Brain microvascular endothelial cell (primary cell): ENCODE measurements at regions not wholly inside any gene's neighbourhood (a gene's known extent, or its start where the extent isn't known, plus 50 kb on each side); places are given as distances from the start of the nearest gene placed in this dataset.

Experiments used
- DNase-seq: peaks from one replicate; pipeline ENCODE4 v3.0.0-alpha.2; 2020
- H3K27ac ChIP-seq: fragments of 250-450 bp; sonication (Bioruptor Pico); 2 replicates; pipeline ENCODE4 v1.5.1; 2020; ENCODE audit warnings: mild to moderate bottlenecking, moderate library complexity
- H3K27me3 ChIP-seq: fragments of 250-450 bp; sonication (Bioruptor Pico); replicated peaks from 2 replicates; pipeline ENCODE4 v1.5.1; 2020; ENCODE audit warnings: mild to moderate bottlenecking
- H3K36me3 ChIP-seq: fragments of 250-450 bp; sonication (Bioruptor Pico); replicated peaks from 2 replicates; pipeline ENCODE4 v1.5.1; 2020; ENCODE audit warnings: mild to moderate bottlenecking
- H3K4me3 ChIP-seq: 2 replicates; pipeline ENCODE4 v1.5.1; 2011; ENCODE audit warnings: low read depth, mild to moderate bottlenecking, control low read depth, low read length, moderate library complexity
- CTCF ChIP-seq: IDR thresholded peaks from 2 replicates; pipeline ENCODE4 v1.5.1; 2011; ENCODE audit warnings: low read depth, mild to moderate bottlenecking, moderate library complexity, low read length, control low read depth, inconsistent platforms; ENCODE audit errors: missing control alignments
- in situ Hi-C: cut with HindIII; loops from 2 replicates; pipeline ENCODE4 v1.10.0; 2017; ENCODE audit warnings: low sequenced_read_pairs, low pct_ligation_motif_present

GRCh38 chr6:27672113-27672799, 199.4 kb upstream of the ZNF184 start:
- DNase-seq, result peak; percentile 93
- H3K27ac ChIP-seq, result no peak overlapping the region
- TF ChIP-seq CTCF, result no peak
- H3K4me3 ChIP-seq, result peak overlapping the region; percentile 27
- no peaks in the 10 kb centered on the region for H3K36me3 ChIP-seq
- H3K27me3 ChIP-seq, result no peaks in the 10 kb centered on the region
- in situ Hi-C loops, result no loop called here

DNA sequence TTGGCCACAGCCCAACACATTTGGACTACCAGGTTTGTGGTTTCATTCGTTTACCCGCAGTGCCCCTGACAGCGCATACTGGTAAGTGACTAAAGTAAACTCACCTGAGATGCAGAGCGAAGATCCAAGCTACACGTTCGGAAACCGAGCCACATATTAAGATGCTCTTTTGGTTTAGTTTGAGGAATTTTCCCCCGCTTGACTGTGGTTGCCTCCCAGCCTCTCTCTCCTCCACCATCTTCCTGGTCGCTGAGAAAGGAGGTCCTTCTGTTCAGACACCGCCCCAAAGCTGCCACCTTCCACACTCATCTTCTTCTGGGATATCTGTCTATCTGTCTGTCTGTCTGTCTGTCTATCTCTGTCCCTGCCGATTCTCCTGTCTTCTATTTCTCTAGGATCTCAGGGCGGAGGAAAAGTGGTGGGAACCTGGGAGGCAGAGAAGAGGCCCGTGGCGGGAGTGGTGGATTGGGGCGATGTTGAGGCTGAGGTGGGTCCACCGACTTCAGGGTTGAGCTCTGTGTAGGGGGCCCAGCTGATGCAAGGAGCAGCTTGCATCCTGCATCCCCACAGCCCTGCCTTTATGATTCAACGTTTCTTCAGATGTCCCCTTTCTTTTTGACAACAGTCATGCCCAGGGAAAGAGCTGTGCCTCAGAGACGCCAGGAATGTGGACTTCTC, 196.9 kb upstream of the ZNF184 start:
- Histone ChIP-seq H3K36me3 (no peaks in the 10 kb centered on the region), H3K27me3 (no peaks in the 10 kb centered on the region), H3K27ac (no peak overlapping the region), H3K4me3 (peak overlapping the region; percentile 53)
- in situ Hi-C loops, result no loop called here
- DNase-seq, result no peak
- TF ChIP-seq CTCF, result no peak

- in situ Hi-C loops, result no loop called here
- DNase-seq, result no peak
- H3K27ac ChIP-seq, result no peak overlapping the region
- H3K4me3 ChIP-seq, result peak overlapping the region; percentile 53
- TF ChIP-seq CTCF, result no peak
- no peaks in the 10 kb centered on the region for H3K27me3 ChIP-seq
- no peaks in the 10 kb centered on the region for H3K36me3 ChIP-seq
These were observed 196.4 kb upstream of the ZNF184 start for GRCh38 chr6:27669295-27669623.

DNA sequence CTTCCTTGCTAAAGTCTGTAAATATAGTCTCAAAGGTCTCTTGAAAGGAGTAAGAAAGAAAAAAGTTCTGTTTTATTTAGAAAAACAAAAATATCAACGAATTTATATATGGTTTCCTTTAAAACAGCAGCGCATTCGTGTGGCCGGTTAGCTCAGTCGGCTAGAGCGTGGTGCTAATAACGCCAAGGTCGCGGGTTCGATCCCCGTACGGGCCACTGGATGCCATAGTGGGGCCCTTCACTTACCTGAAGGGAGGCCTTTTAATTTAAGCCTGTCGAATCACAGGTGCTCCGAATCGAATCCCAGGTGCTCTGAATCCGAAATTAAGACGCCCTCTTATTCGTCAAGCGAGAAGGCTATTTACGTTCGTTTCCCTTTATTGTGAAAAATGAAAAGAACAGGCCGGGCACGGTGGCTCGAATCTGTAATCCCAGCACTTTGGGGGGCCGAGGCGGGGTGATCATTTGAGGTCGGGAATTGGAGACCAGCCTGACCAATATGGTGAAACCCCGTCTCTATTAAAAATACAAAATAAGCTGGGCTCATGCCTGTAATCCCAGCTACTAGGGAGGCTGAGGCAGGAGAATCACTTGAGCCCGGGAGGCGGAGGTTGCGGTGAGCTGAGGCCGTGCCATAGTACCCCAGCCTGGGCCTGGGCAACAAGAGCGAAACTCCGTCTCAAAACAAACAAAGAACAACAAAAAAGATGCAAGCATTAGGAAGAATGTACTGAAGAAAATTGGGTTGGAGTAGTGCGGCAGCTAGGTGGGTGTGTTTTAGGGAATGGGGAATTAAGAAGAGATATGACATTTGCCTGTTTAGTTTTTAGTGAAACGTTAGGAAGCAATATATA, 195.8 kb upstream of the ZNF184 start:
- Histone ChIP-seq H3K36me3 (no peaks in the 10 kb centered on the region), H3K27ac (no peak overlapping the region), H3K27me3 (no peaks in the 10 kb centered on the region), H3K4me3 (peak overlapping the region; percentile 53)
- no peak for TF ChIP-seq CTCF
- DNase-seq, result no peak
- in situ Hi-C loops, result no loop called here

GRCh38 chr6:27667657-27668441, 194.9 kb upstream of the ZNF184 start:
- H3K27ac ChIP-seq, result no peak overlapping the region
- H3K27me3 ChIP-seq, result no peaks in the 10 kb centered on the region
- no peak for TF ChIP-seq CTCF
- in situ Hi-C loops, result no loop called here
- DNase-seq, result no peak
- H3K36me3 ChIP-seq, result no peaks in the 10 kb centered on the region
- H3K4me3 ChIP-seq, result peak overlapping the region; percentile 53
